Ascending aorta (tissue), 2 donors: ENCODE measurements at regions not wholly inside any gene's neighbourhood (a gene's known extent, or its start where the extent isn't known, plus 50 kb on each side); places are given as distances from the start of the nearest gene placed in this dataset.

Experiments
- DNase-seq, 2 donors: peaks; one replicate each; pipeline ENCODE4 v3.0.0-alpha.2; 2019; ENCODE audit warnings: low spot score in 2 of 2
- H3K27ac ChIP-seq, 2 donors: fragments of 200-600 bp; sonication (generic); one replicate each; pipeline ENCODE4 v1.5.1; 2016 to 2017; ENCODE audit warnings: mild to moderate bottlenecking in 1 of 2
- H3K27me3 ChIP-seq: fragments of 200-600 bp; sonication (generic); one replicate; pipeline ENCODE4 v1.5.1; 2017
- H3K36me3 ChIP-seq, 2 donors: fragments of 200-600 bp; sonication (generic); one replicate each; pipeline ENCODE4 v1.5.1; 2016
- H3K4me1 ChIP-seq, 2 donors: fragments of 200-600 bp; sonication (generic); one replicate each; pipeline ENCODE4 v1.5.1; 2016 to 2017; ENCODE audit warnings: mild to moderate bottlenecking in 1 of 2
- H3K4me3 ChIP-seq, 2 donors: fragments of 200-600 bp; sonication (generic); one replicate each; pipeline ENCODE4 v1.5.1; 2016 to 2017; ENCODE audit warnings: mild to moderate bottlenecking in 1 of 2
- H3K9me3 ChIP-seq, 2 donors: fragments of 200-600 bp; sonication (generic); one replicate each; pipeline ENCODE4 v1.5.1; 2016
- CTCF ChIP-seq, 3 experiments: fragments of 200-600 bp in 2 of 3; fragments of 450-650 bp in 1 of 3; sonication (generic) in 2 of 3; IDR thresholded peaks; one replicate each; pipeline ENCODE4 v1.5.1; 2016 to 2019; ENCODE audit warnings: antibody characterized with exemption in 3 of 3, mild to moderate bottlenecking in 1 of 3, moderate library complexity in 1 of 3
- intact Hi-C: fragments of 100-400 bp; cut with DNase I; formaldehyde crosslinking; loops from one replicate; pipeline ENCODE4 v1.15.1; 2023

GRCh38 chr9:135262248-135262647 lies 174.8 kb downstream of the OLFM1 start:
- no peak for DNase-seq
- H3K4me3 ChIP-seq: no peak overlapping the region
- H3K27me3 ChIP-seq: no peaks in the 10 kb centered on the region
- intact Hi-C loops: no loop called here
- H3K27ac ChIP-seq: no peak overlapping the region
- TF ChIP-seq CTCF (IDR thresholded peaks at IDR 0.05): no peak
- H3K4me1 ChIP-seq: no peaks in the 10 kb centered on the region
- H3K9me3 ChIP-seq: no peaks in the 10 kb centered on the region
- H3K36me3 ChIP-seq: no peaks in the 10 kb centered on the region

- Histone ChIP-seq H3K4me1 (no peaks in the 10 kb centered on the region), H3K27ac (no peak overlapping the region), H3K27me3 (no peaks in the 10 kb centered on the region), H3K36me3 (no peaks in the 10 kb centered on the region), H3K4me3 (no peak overlapping the region), H3K9me3 (no peaks in the 10 kb centered on the region)
- no peak for DNase-seq
- TF ChIP-seq CTCF (IDR thresholded peaks at IDR 0.05): no peak
- intact Hi-C loops: no loop called here
Observed at GRCh38 chr9:135263511-135263910, 176.0 kb downstream of the OLFM1 start.

- no peaks in the 10 kb centered on the region for H3K27me3 ChIP-seq
- H3K4me1 ChIP-seq: no peaks in the 10 kb centered on the region
- H3K9me3 ChIP-seq: no peaks in the 10 kb centered on the region
- intact Hi-C loops: no loop called here
- DNase-seq: no peak
- no peak overlapping the region for H3K27ac ChIP-seq
- no peak overlapping the region for H3K4me3 ChIP-seq
- no peaks in the 10 kb centered on the region for H3K36me3 ChIP-seq
- TF ChIP-seq CTCF (IDR thresholded peaks at IDR 0.05): no peak
Observed at GRCh38 chr9:135265931-135266330, 178.5 kb downstream of the OLFM1 start.

- Histone ChIP-seq H3K4me3 (no peak overlapping the region), H3K4me1 (no peaks in the 10 kb centered on the region), H3K27ac (no peak overlapping the region), H3K27me3 (no peaks in the 10 kb centered on the region), H3K9me3 (no peaks in the 10 kb centered on the region), H3K36me3 (no peaks in the 10 kb centered on the region)
- DNase-seq: no peak
- TF ChIP-seq CTCF (IDR thresholded peaks at IDR 0.05): no peak
- intact Hi-C loops: no loop called here
Observed at GRCh38 chr9:135267191-135267809, 179.8 kb downstream of the OLFM1 start.

- TF ChIP-seq CTCF (IDR thresholded peaks at IDR 0.05): no peak
- H3K27ac ChIP-seq: no peak overlapping the region
- intact Hi-C loops: no loop called here
- no peaks in the 10 kb centered on the region for H3K9me3 ChIP-seq
- no peaks in the 10 kb centered on the region for H3K36me3 ChIP-seq
- DNase-seq: no peak
- no peak overlapping the region for H3K4me3 ChIP-seq
- H3K27me3 ChIP-seq: no peaks in the 10 kb centered on the region
- no peaks in the 10 kb centered on the region for H3K4me1 ChIP-seq
Observed at GRCh38 chr9:135268031-135268430, 180.6 kb downstream of the OLFM1 start.

GRCh38 chr9:135268981-135269380 lies 181.5 kb downstream of the OLFM1 start:
- intact Hi-C loops: no loop called here
- H3K36me3 ChIP-seq: no peaks in the 10 kb centered on the region
- TF ChIP-seq CTCF (IDR thresholded peaks at IDR 0.05): no peak
- no peak overlapping the region for H3K4me3 ChIP-seq
- H3K9me3 ChIP-seq: no peaks in the 10 kb centered on the region
- no peaks in the 10 kb centered on the region for H3K27me3 ChIP-seq
- DNase-seq: no peak
- H3K4me1 ChIP-seq: no peaks in the 10 kb centered on the region
- no peak overlapping the region for H3K27ac ChIP-seq
